ENCODE measurements at regions not wholly inside any gene's neighbourhood (a gene's known extent, or its start where the extent isn't known, plus 50 kb on each side); places are given as distances from the start of the nearest gene placed in this dataset.
"Not testable (repeated sequence)": the region's sequence is repeated elsewhere in the genome, so short reads cannot be mapped to it uniquely, and the experiment has no call there.

DNA sequence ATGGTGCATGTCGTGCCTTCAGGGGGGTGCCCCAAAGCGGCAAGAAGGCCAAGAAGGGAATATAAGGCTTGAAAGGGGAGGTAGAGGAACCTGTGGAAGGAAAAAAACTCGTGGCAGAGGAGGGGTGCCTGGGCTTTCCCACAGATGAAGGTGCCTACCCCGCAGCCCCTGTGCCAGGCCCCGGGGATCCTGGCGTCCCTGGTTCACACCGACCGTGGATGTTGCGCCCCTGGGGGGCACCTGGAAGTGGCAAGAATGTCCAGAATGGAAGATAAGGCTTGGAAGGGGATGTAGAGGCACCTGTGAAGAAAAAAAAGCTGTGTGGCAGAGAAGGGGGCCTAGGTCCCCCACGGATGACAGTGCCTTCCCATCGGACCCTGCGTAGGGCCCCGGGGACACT is 282.2 kb downstream of the ALG10 start:
- no peak for DNase-seq (ENCODE audit: low spot score)

GRCh38 chr12:34305176-34305575 is 282.9 kb downstream of the ALG10 start:
- no peak for DNase-seq (ENCODE audit: low spot score)

DNA sequence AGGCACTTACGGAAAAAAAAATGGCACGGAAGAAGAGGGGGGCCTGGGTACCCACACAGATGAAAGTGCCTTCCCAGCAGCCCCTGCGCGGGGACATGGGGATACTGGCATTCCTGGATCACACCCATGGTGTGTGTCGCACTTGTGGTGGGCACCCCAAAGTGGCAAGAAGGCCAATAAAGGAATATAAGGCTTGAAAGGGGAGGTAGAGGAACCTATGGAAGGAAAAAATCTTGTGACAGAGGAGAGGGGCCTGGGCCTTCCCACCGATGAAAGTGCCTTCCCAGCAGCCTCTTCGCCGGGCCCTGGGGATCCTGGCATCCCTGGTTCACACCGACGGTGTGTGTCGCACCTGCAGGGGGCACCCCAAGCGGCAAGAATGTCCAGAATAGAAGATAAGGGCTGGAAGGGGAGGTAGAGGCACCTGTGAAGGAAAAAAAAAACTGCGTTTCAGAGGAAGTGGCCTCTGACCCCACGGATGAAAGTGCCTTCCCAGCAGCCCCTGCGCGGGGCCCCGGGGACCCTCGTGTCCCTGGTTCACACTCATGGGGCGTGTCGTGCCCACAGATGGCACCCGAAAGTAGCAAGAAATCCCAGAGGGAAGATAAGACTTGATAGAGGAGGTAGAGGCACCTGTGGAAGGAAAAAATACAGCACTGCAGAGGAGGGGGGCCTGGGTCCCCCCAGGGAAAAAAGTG is 284.0 kb downstream of the ALG10 start:
- DNase-seq (ENCODE audit: low spot score) = no peak

GRCh38 chr12:34309806-34310804 is 287.8 kb downstream of the ALG10 start:
- not testable (repeated sequence) for DNase-seq (ENCODE audit: low spot score)

DNA sequence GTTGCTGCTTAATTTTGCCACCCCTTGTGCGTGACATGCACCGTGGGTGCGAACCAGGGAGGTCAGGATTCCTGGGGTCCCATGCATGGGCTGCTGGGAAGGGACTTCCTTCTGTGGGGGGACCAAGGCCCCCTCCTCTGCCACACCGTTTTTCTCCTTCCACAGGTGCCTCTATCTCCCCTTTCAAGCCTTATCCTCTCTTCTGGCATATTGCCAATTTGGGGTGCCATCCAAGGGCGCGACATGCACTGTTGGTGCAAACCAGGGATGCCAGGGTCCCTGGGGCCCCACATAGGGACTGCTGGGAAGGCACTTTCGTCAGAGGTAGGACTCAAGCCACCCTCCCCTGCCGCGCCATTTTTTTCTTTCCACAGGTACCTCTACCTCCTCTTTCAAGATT is 289.0 kb downstream of the ALG10 start:
- DNase-seq (ENCODE audit: low spot score) = no peak

DNA sequence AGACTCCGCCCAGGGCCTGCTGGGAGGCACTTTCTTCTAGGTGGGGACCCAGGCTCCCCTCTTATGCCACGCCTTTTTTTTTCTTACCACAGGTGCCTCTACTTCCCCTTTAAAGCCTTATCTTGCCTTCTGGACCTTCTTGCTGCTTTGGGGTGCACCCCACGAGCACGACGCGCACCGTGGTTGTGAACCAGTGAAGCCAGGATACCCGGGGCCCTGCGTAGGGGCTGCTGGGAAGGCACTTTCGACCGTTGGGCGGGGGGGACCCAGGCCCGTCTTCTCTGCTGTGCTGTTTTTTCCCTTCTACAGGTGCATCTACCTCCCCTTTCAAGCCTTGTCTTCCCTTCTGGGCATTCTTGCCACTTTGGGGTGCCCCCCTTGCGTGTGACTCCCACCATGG is 305.4 kb downstream of the ALG10 start:
- no peak for DNase-seq (ENCODE audit: low spot score)

- no peak for DNase-seq (ENCODE audit: low spot score)
These were observed 311.0 kb downstream of the ALG10 start for GRCh38 chr12:34333337-34333736.

- no peak for DNase-seq (ENCODE audit: low spot score)
These were observed 312.2 kb downstream of the ALG10 start for GRCh38 chr12:34334538-34334937.

DNA sequence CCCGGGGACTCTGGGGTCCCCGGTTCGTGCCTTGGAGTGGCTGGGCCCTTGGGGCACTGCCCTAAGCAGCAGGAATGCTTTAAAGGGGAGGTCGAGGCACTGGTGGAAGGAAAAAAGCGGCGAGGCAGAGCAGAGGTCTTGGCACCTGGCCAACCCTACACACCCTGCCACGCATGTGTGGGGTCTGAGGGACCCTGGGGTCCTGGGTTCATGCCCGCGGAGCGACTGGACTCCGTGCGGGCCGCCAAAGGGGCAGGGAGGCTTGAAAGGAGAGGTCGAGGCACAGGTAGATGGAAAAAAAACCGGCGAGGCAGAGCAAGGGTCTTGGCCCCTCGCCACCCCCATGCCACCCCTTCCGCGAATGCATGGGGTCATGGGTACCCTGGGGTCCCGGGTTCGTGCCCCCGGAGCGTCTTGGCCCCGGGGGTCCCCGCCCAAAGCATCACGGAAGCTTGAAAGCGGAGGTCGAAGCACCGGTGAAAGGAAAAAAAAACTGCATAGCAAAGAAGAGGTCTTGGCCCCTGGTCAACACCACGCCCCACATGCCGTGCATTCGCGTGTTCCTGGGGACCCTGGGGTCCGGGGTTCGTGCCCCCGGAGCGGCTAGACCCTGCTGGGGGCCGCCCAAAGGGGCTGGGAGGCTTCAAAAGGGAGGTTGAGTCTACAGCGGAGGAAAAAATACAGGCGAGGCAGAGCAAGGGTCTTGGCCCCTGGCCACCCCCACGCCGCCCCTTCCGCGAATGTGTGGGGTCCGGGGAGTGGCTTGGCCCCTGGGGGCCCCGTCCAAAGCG is 312.9 kb downstream of the ALG10 start:
- DNase-seq (ENCODE audit: low spot score) = no peak

DNA sequence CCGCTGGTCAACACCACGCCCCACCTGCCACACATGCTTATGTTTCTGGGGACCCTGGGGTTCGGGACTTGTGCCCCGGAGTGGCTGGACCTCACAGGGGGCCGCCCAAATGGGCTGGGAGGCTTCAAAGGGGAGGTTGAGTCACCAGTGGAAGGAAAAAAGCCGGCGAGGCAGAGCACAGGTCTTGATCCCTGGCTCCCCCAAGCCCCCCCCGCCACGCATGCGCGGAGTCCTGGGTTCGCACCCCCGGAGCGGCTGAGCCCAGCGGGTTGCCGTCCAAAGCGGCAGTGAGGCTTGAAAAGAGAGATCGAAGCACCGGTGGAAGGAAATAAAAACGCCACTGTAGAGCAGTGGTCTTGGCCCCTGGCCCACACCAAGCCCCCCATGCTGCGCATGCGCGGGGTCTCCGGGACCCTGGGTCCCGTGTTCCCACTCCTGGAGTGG is 313.5 kb downstream of the ALG10 start:
- DNase-seq (ENCODE audit: low spot score) = no peak

DNA sequence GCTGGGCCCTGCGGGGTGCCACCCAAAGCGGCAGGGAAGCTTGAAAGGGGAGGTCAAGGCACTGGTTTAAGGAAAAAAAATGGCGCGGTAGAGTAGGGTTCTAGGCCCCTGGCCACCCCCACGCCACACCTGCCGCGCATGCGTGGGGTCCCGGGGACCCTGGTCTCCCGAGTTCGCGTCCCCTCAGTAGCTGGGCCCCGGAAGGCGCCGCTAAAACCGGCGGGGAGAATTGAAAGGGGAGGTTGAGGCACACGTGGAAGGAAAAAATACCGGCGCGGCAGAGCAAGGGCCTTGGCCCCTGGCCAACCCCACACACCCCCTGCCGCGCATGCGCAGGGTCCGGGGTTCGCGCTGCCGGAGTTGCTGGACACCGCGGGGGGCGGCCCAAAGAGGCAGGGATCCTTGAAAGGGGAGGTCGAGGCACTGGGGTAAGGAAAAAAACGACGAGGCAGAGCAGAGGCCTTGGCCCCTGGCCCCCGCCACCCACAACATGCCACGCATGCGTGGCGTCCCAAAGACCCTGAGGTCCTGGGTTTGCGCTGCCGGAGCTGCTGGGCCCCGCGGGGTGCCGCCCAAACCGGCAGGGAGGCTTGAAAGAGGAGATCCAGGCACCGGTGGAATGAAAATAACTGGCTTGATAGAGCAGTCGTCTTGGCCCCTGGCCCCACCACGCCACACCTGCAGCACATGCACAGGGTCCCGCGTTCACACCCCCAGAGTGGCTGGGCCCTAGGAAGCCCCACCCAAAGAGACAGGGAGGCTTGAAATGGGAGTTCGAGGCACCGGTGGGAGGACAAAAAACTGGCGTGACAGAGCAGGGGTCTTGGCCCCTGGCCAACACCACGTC is 314.5 kb downstream of the ALG10 start:
- DNase-seq (ENCODE audit: low spot score) = no peak

GRCh38 chr12:34338751-34339150 is 316.5 kb downstream of the ALG10 start:
- DNase-seq (ENCODE audit: low spot score) = no peak

DNA sequence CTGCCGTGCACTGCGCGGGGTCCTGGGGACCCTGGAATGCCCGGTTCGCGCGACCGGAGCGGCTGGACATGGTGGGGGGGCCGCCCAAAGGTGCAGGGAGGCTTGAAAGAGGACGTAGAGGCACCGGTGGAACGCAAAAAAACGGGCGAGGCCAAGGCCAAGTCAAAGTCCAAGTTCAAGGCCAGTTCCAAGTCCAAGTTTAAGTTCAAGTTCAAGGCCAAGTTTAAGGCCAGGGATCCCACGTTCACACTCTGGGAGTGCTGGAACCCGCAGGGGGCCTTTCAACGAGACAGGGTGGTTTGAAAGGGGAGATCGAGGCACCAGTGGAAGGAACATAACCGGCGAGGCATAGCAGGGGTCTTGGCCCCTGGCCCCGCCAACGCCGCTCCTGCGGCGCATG is 317.6 kb downstream of the ALG10 start:
- DNase-seq (ENCODE audit: low spot score) = no peak

DNA sequence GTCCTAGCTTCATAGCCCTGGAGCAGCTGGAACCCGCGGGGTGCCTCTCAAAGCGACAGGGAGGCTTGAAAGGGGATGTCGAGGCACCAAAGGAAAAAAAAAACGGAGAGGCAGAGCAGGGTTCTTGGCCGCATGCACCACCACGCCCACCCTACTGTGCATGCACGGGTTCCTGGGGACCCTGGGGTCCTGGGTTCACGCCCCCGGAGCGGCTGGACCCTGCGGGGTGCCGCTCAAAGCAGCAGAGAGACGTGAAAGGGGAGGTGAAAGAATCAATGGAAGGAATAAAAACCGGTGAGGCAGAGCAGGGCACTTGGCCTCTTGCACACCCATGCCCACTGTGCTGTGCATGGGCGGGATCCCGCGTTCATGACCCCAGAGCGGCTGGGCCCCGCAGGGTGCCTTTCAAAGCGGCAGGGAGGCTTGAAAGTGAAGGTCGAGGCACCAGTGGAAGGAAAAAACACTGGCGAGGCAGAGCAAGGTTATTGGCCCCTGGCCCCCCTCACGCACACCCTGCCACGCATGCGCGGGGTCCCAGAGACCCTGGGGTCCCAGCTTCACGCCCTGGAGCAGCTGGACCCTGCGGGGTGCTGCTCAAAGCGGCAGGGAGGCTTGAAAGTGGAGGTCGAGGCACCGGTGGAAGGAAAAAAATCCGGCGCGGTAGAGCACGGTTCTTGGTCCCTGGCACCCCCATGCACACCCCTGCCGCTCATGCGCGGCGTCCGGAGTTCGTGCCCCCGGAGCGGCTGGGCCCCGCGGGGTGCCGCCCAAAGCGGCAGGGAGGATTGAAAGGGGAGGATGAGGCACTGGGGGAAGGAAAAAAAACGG is 318.5 kb downstream of the ALG10 start:
- DNase-seq (ENCODE audit: low spot score) = no peak

GRCh38 chr12:34341362-34341733 is 319.1 kb downstream of the ALG10 start:
- no peak for DNase-seq (ENCODE audit: low spot score)

- DNase-seq (ENCODE audit: low spot score) = no peak
These were observed 319.8 kb downstream of the ALG10 start for GRCh38 chr12:34342048-34342447.

DNA sequence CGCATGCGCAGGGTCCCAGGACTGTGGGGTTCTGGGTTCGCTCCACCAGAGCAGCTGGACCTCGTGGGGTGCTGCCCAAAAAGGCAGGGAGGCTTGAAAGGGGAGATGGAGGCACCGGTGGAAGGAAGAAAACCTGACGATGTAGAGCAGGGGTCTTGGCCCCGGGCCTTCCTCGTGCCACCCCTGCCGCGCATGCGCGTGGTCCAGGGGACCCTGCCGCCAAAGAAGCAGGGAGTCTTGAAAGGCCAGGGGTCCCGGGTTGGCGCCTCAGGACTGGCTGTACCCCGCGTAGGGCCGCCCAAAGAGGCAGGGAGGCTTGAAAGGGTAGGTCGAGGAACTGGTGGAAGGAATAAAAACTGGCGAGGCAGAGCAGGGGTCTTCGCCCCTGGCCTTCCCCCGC is 321.0 kb downstream of the ALG10 start:
- DNase-seq (ENCODE audit: low spot score) = no peak

- no peak for DNase-seq (ENCODE audit: low spot score)
These were observed 321.5 kb downstream of the ALG10 start for GRCh38 chr12:34343766-34344165.

DNA sequence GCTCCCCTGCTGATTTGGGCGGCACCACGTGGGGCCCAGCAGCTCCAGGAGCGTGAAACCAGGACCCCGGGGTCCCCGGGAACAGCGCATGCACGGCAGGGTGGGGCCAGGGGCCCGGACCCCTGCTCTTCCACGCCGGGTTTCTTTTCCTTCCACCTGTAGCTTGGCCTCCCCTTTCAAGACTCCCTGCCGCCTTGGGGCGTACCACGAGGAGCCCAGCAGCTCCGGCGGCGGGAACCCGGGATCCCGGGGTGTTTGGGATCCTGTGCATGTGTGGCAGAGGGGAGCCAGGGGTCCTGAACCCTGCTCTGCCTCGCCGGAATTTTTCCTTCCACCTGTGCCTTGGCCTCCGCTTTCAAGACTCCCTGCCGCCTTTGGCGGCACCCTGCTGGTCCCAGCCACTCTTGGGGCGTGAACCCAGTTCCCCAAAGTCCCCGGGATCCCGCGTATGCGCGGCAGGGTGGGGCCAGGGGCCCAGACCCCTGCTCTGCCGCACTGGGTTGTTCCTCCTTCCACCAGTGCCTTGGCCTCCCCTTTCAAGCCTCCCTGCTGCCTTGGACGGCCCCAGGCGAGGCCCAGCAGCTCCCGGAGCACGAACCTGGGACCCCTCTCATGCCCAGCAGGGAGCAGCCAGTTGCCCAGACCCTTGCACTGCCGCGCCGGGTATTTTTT is 322.7 kb downstream of the ALG10 start:
- no peak for DNase-seq (ENCODE audit: low spot score)

DNA sequence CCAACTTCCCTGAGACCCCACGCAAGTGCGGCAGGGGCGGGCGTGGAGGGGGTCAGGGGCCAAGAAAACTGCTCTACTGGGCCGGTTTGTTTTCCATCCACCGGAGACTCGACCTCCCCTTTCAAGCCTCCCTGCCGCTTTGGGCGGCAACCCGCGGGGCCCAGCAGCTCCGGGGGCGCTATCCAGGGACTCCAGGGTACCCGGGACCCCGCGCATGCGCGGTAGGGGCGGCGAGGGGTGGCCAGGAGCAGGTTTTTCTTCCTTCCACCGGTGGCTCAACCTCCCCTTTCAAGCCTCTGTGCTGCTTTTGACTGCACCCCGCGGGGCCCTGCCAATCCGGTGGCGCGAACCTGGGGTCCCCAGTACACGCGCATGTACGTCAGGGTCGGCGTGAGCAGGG is 323.5 kb downstream of the ALG10 start:
- DNase-seq (ENCODE audit: low spot score) = no peak

Measured in CD4-positive, alpha-beta T cell treated with Interleukin-6 at 100 ng/mL for 8 hours (primary cell).